ENCODE measurements at regions not wholly inside any gene's neighbourhood (a gene's known extent, or its start where the extent isn't known, plus 50 kb on each side); places are given as distances from the start of the nearest gene placed in this dataset.

DNA sequence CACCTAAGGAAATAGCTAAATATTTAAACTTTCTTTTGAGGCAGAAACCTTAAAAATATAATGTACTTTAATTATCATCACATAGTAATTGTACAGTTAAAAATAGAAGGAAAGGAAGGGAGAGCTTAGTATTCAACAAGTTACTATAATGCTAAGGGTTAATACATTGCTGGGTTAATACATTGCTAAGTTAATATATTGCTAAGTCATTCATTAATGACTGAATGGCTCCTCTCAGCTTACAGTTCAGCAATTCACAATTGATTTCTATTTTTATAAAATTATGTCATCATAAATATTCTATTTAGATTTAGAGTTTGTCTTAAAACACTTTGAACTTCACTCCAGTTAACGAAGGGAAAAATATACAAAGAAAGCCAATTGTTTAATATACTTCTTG lies 207.9 kb downstream of the BMP4 start (continued):
- TF ChIP-seq, protein P1, sequence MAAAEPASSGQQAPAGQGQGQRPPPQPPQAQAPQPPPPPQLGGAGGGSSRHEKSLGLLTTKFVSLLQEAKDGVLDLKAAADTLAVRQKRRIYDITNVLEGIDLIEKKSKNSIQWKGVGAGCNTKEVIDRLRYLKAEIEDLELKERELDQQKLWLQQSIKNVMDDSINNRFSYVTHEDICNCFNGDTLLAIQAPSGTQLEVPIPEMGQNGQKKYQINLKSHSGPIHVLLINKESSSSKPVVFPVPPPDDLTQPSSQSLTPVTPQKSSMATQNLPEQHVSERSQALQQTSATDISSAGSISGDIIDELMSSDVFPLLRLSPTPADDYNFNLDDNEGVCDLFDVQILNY (CRISPR knock-in tag; IDR thresholded peaks at IDR 0.05), result no peak
- TF ChIP-seq NFRKB (IDR thresholded peaks at IDR 0.05; ENCODE audit: low read depth) (no peak), ZNF263 (CRISPR knock-in tag; IDR thresholded peaks at IDR 0.05; ENCODE audit: borderline replicate concordance) (no peak), HOMEZ (CRISPR knock-in tag; IDR thresholded peaks at IDR 0.05) (no peak)

- no peak overlapping the region for H3K27ac ChIP-seq (ENCODE audit: extremely low read depth, low read depth, low read length)
- H2AFZ ChIP-seq (ENCODE audit: low read depth, low read length), result no peak overlapping the region
- intact Hi-C loops (cut with micrococcal nuclease), result no loop called here
- FAIRE-seq (no peak), ATAC-seq (no peak), DNase-seq (ENCODE audit: extremely low read depth in 1 of 4, low spot score in 3 of 4) (no peak)
- WGBS (ENCODE audit: insufficient coverage, low coverage, missing lambda C conversion rate), result 0% methylated on average over 1 of the region's 1 CpG
- no peaks in the 10 kb centered on the region for H3K79me2 ChIP-seq (ENCODE audit: control insufficient read depth, insufficient read depth, low read length)
- H3K9me3 ChIP-seq (replicated peaks; ENCODE audit: control insufficient read depth, insufficient read depth, low read depth, low read length), result no peaks in the 10 kb centered on the region
- H3K36me3 ChIP-seq (ENCODE audit: control insufficient read depth, insufficient read depth, low read length), result no peaks in the 10 kb centered on the region
- ChIA-PET CTCF (ENCODE audit: low intra/inter-chr PET ratio) (no interaction called here), POLR2A (interaction anchor here (0.6 kb wide), 1 partner anchor 869 kb away, joined by 3 read pairs; no protein-coding TSS in a partner anchor)
- no peaks in the 10 kb centered on the region for H4K20me1 ChIP-seq (replicated peaks; ENCODE audit: control insufficient read depth, insufficient read depth, low read length)
- H3K4me2 ChIP-seq (ENCODE audit: insufficient read depth, low read length), result no peak overlapping the region
- no TSS peak for BruUV-seq (replicated peaks)
- H3K9me1 ChIP-seq (ENCODE audit: control insufficient read depth, insufficient read depth, low read length), result no peaks in the 10 kb centered on the region
- no peak overlapping the region for H3K9ac ChIP-seq (ENCODE audit: insufficient read depth in 1 of 2, low read depth in 2 of 2, low read length in 2 of 2)
- H3K27me3 ChIP-seq (ENCODE audit: control insufficient read depth in 2 of 2, insufficient read depth in 2 of 2, low read length in 2 of 2), result no peaks in the 10 kb centered on the region
- no peak overlapping the region for H3K4me3 ChIP-seq
- no peaks in the 10 kb centered on the region for H3K4me1 ChIP-seq (replicated peaks in 1 of 2; ENCODE audit: control insufficient read depth in 2 of 2, insufficient read depth in 2 of 2, low read length in 2 of 2)
- no peak for TF ChIP-seq ZNF407 (IDR thresholded peaks at IDR 0.05; ENCODE audit: low read depth)
- TF ChIP-seq, protein P2, sequence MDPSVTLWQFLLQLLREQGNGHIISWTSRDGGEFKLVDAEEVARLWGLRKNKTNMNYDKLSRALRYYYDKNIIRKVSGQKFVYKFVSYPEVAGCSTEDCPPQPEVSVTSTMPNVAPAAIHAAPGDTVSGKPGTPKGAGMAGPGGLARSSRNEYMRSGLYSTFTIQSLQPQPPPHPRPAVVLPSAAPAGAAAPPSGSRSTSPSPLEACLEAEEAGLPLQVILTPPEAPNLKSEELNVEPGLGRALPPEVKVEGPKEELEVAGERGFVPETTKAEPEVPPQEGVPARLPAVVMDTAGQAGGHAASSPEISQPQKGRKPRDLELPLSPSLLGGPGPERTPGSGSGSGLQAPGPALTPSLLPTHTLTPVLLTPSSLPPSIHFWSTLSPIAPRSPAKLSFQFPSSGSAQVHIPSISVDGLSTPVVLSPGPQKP (CRISPR knock-in tag; IDR thresholded peaks at IDR 0.05), result no peak
- no peak for TF ChIP-seq MCM3 (IDR thresholded peaks at IDR 0.05)
- TF ChIP-seq PHF8 (IDR thresholded peaks at IDR 0.05; ENCODE audit: borderline replicate concordance, low read length), result no peak
- in situ Hi-C loops (cut with MboI), result no loop called here
These were observed 211.8 kb downstream of the BMP4 start for GRCh38 chr14:53744857-53745256.
